ENCODE measurements at regions not wholly inside any gene's neighbourhood (a gene's known extent, or its start where the extent isn't known, plus 50 kb on each side); places are given as distances from the start of the nearest gene placed in this dataset.

GRCh38 chr12:108400900-108401480, 61.9 kb upstream of the CMKLR1 start:
- Histone ChIP-seq H2BK15ac (ENCODE audit: low read depth, low read length) (no peak overlapping the region), H3T11ph (ENCODE audit: low read length) (no peak overlapping the region), H3K9me3 (ENCODE audit: control insufficient read depth, low read depth, low read length) (no peaks in the 10 kb centered on the region), H3K23ac (ENCODE audit: insufficient read length, low read depth, low read length) (no peak overlapping the region), H3K4me2 (ENCODE audit: insufficient read depth, insufficient read length, low read length) (no peak overlapping the region), H3K23me2 (ENCODE audit: insufficient read length, low read depth, low read length, poor library complexity, severe bottlenecking) (no peaks in the 10 kb centered on the region), H3K79me2 (ENCODE audit: insufficient read depth, low read length) (no peaks in the 10 kb centered on the region), H2AFZ (ENCODE audit: low read length) (no peak overlapping the region), H2AK5ac (ENCODE audit: insufficient read length, low read length) (no peak overlapping the region), H4K5ac (ENCODE audit: insufficient read length, low read depth, low read length) (no peak overlapping the region), H2BK20ac (ENCODE audit: low read depth, low read length, poor library complexity, severe bottlenecking) (no peak overlapping the region), H3K4me1 (ENCODE audit: insufficient read depth, low read length) (no peaks in the 10 kb centered on the region), H4K8ac (replicated peaks; ENCODE audit: insufficient read length, low read depth, low read length) (no peak overlapping the region), H4K20me1 (ENCODE audit: control insufficient read depth, insufficient read depth, insufficient read length) (no peaks in the 10 kb centered on the region), H3K56ac (ENCODE audit: insufficient read length, low read depth, low read length) (no peak overlapping the region), H3K14ac (ENCODE audit: insufficient read depth, low read length) (no peak overlapping the region), H3K79me1 (ENCODE audit: insufficient read depth, low read depth, low read length, poor library complexity, severe bottlenecking) (no peaks in the 10 kb centered on the region), H2BK5ac (ENCODE audit: insufficient read length, low read length) (no peak overlapping the region), H3K27ac (ENCODE audit: insufficient read length, low read depth, low read length) (no peak overlapping the region), H3K9ac (ENCODE audit: extremely low read depth, insufficient read length, low read length) (no peak overlapping the region), H3K27me3 (ENCODE audit: insufficient read depth, low read length) (no peaks in the 10 kb centered on the region), H4K91ac (ENCODE audit: insufficient read length, low read depth, low read length) (no peak overlapping the region), H2BK12ac (ENCODE audit: insufficient read length, low read depth, low read length) (no peak overlapping the region), H3K18ac (ENCODE audit: insufficient read length, low read depth, low read length) (no peak overlapping the region), H3K4ac (ENCODE audit: low read depth, low read length) (no peak overlapping the region), H2BK120ac (ENCODE audit: low read depth, low read length, poor library complexity, severe bottlenecking) (no peak overlapping the region)
- Mint-ChIP-seq H3K36me3 (ENCODE audit: insufficient read depth in 1 of 3, low read depth in 3 of 3) (peaks cover 0 to 5% (median 0%) of the 10 kb centered on the region in 3 experiments; a peak in 2 of 7 replicates), H3K4me1 (peaks cover 10 to 21% of the 10 kb centered on the region in 2 experiments), H3K27ac (no peak overlapping the region), H3K9me3 (peaks cover 5 to 10% of the 10 kb centered on the region in 2 experiments; a peak in 4 of 5 replicates), H3K4me3 (no peak overlapping the region), H3K27me3 (ENCODE audit: low read depth) (no peaks in the 10 kb centered on the region; the same call in 1 of the 2 replicates)
- DNase-seq, result no peak
- TF ChIP-seq CTCF (conservative IDR thresholded peaks at IDR 0.05), result no peak
- WGBS (ENCODE audit: extremely low coverage, insufficient read length, low lambda C conversion rate), result no CpG with 5 or more reads among the region's 3 CpGs
